IPS-18c (cell line): ENCODE measurements at regions not wholly inside any gene's neighbourhood (a gene's known extent, or its start where the extent isn't known, plus 50 kb on each side); places are given as distances from the start of the nearest gene placed in this dataset.
"Not testable (repeated sequence)": the region's sequence is repeated elsewhere in the genome, so short reads cannot be mapped to it uniquely, and the experiment has no call there.

Source experiments
- H3K4me3 ChIP-seq: 2 replicates; pipeline ENCODE4 v1.7.0; 2013; ENCODE audit warnings: low read depth, mild to moderate bottlenecking, low read length, moderate library complexity; ENCODE audit not compliant: insufficient read depth
- H3K9me3 ChIP-seq: one replicate; pipeline ENCODE4 v1.6.1; 2013; ENCODE audit warnings: mild to moderate bottlenecking, low read length, moderate library complexity; ENCODE audit not compliant: control insufficient read depth, insufficient read depth

- H3K4me3 ChIP-seq, H3K9me3 ChIP-seq: not testable (repeated sequence)
Measured at GRCh38 chr6:103092414-103092813, 1698.9 kb downstream of the GRIK2 start.

GRCh38 chr6:103085801-103086200 is 1692.3 kb downstream of the GRIK2 start:
- no peaks in the 10 kb centered on the region for H3K9me3 ChIP-seq
- H3K4me3 ChIP-seq, result no peak overlapping the region

GRCh38 chr6:103081876-103082630 is 1688.5 kb downstream of the GRIK2 start:
- no peak overlapping the region for H3K4me3 ChIP-seq
- H3K9me3 ChIP-seq, result no peaks in the 10 kb centered on the region

GRCh38 chr6:103081126-103081525 is 1687.6 kb downstream of the GRIK2 start:
- no peak overlapping the region for H3K4me3 ChIP-seq
- H3K9me3 ChIP-seq, result no peaks in the 10 kb centered on the region

GRCh38 chr6:103080497-103080896 is 1687.0 kb downstream of the GRIK2 start:
- Histone ChIP-seq H3K4me3 (no peak overlapping the region), H3K9me3 (no peaks in the 10 kb centered on the region)

- Histone ChIP-seq H3K9me3 (no peaks in the 10 kb centered on the region), H3K4me3 (no peak overlapping the region)
Measured at GRCh38 chr6:103079867-103080266, 1686.4 kb downstream of the GRIK2 start.

GRCh38 chr6:103062136-103062535 is 1668.6 kb downstream of the GRIK2 start:
- Histone ChIP-seq H3K4me3 (no peak overlapping the region), H3K9me3 (peaks cover 4% of the 10 kb centered on the region)

- no peak overlapping the region for H3K4me3 ChIP-seq
Measured at GRCh38 chr6:103047567-103047966, 1654.1 kb downstream of the GRIK2 start.

GRCh38 chr6:103042336-103042735 is 1648.8 kb downstream of the GRIK2 start:
- Histone ChIP-seq H3K4me3 (no peak overlapping the region), H3K9me3 (no peaks in the 10 kb centered on the region)

More at GRCh38 chr6:103047567-103047966, 1654.1 kb downstream of the GRIK2 start:
- H3K9me3 ChIP-seq, result no peaks in the 10 kb centered on the region

- Histone ChIP-seq H3K9me3 (no peaks in the 10 kb centered on the region), H3K4me3 (no peak overlapping the region)
Measured at GRCh38 chr6:103036846-103037245, 1643.3 kb downstream of the GRIK2 start.

- Histone ChIP-seq H3K4me3 (no peak overlapping the region), H3K9me3 (no peaks in the 10 kb centered on the region)
Measured at GRCh38 chr6:103027271-103027931, 1633.9 kb downstream of the GRIK2 start.

- no peaks in the 10 kb centered on the region for H3K9me3 ChIP-seq
- H3K4me3 ChIP-seq, result no peak overlapping the region
Measured at GRCh38 chr6:103018426-103018825, 1624.9 kb downstream of the GRIK2 start.

GRCh38 chr6:103017878-103018277 is 1624.4 kb downstream of the GRIK2 start:
- Histone ChIP-seq H3K9me3 (no peaks in the 10 kb centered on the region), H3K4me3 (no peak overlapping the region)

- H3K4me3 ChIP-seq, result no peak overlapping the region
- H3K9me3 ChIP-seq, result no peaks in the 10 kb centered on the region
Measured at GRCh38 chr6:103011605-103012004, 1618.1 kb downstream of the GRIK2 start.

GRCh38 chr6:103002282-103002681 is 1608.8 kb downstream of the GRIK2 start:
- no peaks in the 10 kb centered on the region for H3K9me3 ChIP-seq
- no peak overlapping the region for H3K4me3 ChIP-seq

GRCh38 chr6:103001724-103002123 is 1608.2 kb downstream of the GRIK2 start:
- Histone ChIP-seq H3K4me3 (no peak overlapping the region), H3K9me3 (no peaks in the 10 kb centered on the region)

- Histone ChIP-seq H3K9me3 (no peaks in the 10 kb centered on the region), H3K4me3 (no peak overlapping the region)
Measured at GRCh38 chr6:103000688-103001087, 1607.2 kb downstream of the GRIK2 start.

- no peaks in the 10 kb centered on the region for H3K9me3 ChIP-seq
- H3K4me3 ChIP-seq, result no peak overlapping the region
Measured at GRCh38 chr6:102995491-102995890, 1602.0 kb downstream of the GRIK2 start.
